ENCODE measurements at regions not wholly inside any gene's neighbourhood (a gene's known extent, or its start where the extent isn't known, plus 50 kb on each side); places are given as distances from the start of the nearest gene placed in this dataset.

DNA sequence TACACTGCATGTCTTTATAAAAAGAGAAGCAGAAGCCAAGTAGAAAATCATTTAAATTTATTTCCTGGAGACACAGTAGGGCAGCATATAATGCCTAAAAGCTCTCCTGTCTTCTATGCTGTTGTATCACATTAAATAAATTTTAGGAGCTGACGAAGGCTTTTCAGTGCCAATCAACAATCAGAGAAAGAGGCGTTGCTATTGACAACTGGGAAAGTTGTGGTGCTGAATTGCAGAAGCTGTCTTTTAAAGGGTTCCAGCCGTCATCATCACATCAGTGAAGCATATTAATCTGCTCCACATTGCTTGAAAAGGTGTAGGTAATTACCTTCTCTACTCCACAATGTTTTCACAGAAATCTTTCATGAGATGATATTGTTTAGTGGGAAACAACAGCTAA lies 103.9 kb downstream of the FSCB start:
- TF ChIP-seq, protein P1, sequence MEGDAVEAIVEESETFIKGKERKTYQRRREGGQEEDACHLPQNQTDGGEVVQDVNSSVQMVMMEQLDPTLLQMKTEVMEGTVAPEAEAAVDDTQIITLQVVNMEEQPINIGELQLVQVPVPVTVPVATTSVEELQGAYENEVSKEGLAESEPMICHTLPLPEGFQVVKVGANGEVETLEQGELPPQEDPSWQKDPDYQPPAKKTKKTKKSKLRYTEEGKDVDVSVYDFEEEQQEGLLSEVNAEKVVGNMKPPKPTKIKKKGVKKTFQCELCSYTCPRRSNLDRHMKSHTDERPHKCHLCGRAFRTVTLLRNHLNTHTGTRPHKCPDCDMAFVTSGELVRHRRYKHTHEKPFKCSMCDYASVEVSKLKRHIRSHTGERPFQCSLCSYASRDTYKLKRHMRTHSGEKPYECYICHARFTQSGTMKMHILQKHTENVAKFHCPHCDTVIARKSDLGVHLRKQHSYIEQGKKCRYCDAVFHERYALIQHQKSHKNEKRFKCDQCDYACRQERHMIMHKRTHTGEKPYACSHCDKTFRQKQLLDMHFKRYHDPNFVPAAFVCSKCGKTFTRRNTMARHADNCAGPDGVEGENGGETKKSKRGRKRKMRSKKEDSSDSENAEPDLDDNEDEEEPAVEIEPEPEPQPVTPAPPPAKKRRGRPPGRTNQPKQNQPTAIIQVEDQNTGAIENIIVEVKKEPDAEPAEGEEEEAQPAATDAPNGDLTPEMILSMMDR (IDR thresholded peaks at IDR 0.05; ENCODE audit: low read depth, low read length, poor library complexity, severe bottlenecking), result no peak
- no peak for TF ChIP-seq EZH2phosphoT487 (IDR thresholded peaks at IDR 0.05; ENCODE audit: borderline replicate concordance, low read length)
